GM12873 (cell line): ENCODE measurements at regions not wholly inside any gene's neighbourhood (a gene's known extent, or its start where the extent isn't known, plus 50 kb on each side); places are given as distances from the start of the nearest gene placed in this dataset.

Experiments used
- CTCF ChIP-seq: IDR thresholded peaks from 2 replicates; pipeline ENCODE4 v1.5.1; 2012; ENCODE audit warnings: low read depth, mild to moderate bottlenecking, moderate library complexity, low read length, control low read depth; ENCODE audit not compliant: insufficient read depth; ENCODE audit errors: missing control alignments

DNA sequence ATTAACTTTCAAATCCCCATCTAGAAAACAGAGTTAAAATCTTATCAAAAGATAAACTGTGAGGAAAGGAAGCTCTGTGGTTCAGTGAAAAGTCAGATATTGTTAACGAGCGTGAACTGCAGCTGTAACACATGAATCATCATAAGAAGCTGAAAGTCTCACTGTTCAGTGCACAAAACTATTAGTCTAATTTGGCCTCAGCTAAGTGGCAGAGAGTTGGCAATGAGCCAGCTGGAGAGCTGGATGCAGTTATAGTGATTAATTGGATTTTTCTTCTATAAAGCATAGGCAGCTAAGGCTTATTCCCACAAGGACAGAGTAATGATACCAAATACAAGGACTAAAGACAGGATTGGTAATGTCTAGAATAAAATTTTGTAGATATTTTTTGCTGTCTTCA, 101.1 kb upstream of the ABCB5 start:
- no peak for TF ChIP-seq CTCF

DNA sequence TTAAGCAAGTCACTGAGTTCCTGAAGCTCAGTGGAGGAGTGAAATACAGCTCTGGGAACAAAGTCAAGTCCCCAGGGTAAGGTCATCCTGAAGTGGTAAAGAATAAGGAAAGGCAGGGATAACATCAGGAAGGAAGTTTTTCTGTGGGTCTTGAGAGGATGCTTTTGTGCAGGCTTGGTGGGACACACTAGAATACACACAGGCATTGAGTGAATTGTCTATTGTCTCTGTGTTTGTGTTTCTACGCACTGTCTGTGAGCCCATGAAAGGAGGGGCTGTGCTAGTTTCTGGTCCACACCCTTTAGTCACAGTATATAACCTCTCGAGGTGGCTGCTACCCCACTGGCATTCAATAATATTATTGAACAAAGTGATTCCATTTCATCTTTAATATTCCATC, 95.8 kb upstream of the ABCB5 start:
- no peak for TF ChIP-seq CTCF

DNA sequence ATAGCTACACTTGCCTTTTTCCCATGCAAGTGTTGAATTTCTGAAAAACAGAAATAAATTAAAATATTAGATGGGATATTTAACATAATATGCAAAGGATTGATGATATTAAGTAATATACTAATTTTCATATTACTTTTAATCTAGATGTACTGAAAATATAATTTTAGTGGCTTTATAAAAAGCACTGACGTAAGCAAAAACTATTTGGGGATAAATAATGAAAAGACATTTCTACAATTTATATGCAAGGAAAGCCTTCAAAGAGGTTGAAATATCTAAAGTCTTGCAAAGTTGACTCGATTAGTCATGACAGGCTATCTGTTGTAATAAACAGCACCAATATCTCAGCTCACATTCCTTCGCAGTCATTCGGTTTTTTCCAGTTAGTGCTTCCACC, 94.9 kb upstream of the ABCB5 start:
- TF ChIP-seq CTCF, result no peak

- no peak for TF ChIP-seq CTCF
Measured at GRCh38 chr7:20521243-20521642, 94.2 kb upstream of the ABCB5 start.

DNA sequence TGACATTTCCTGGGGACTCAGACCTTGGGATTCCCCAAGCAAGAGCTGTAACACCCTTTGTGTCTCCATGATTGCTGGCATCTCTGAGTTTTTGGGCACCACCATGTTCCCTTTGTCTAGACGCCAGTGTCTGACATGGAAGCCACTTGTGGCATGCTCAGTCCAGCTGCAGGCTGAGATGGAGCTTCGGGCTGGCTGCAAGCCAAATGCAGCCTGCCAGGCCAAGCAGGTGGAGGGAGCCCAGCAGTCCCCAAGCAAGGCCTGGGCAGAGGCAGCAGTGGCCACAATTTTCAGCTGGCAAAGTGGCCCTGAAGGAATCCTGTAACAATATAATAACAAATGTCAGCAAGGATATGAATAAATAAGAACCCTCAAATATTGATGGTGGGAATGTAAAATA, 86.2 kb upstream of the ABCB5 start:
- TF ChIP-seq CTCF, result no peak

GRCh38 chr7:20532890-20533289, 82.6 kb upstream of the ABCB5 start:
- TF ChIP-seq CTCF, result no peak

DNA sequence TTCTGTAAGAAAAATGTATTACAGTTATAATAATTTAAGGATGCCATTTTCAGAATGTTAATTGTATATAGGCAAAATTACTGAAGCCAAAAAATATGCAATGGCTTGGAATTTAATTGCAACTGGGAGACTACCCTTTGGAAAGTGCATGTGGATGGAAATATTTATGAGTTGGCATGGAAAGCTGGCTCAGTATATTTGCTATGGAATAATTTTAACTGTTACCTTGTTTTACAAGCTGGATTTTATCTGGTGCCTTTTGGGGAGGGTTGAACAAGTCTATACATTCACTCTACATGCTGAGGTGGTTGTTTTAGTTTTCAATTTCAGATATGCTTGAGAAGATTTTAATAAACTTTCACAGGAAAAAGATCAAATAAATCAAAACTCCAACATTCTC, 80.9 kb upstream of the ABCB5 start:
- TF ChIP-seq CTCF, result no peak

DNA sequence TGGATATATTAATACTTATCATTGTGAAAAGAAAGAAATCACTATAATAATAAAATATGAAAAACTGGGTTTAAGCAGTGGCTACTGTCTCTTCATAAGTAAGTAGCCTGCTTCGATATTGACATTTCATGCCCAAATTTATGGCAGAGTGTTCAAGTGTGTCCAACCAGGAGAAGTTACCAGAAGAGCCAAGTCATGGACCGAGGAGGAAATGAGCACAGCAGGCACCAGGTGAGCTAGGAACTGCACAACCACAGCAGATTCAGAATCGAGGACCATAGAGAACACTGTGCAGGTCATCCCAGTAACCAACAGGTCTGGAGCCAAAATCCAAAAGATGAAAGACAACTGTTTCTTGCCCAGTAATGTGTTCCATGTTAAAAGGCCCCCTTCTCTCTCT, 79.9 kb upstream of the ABCB5 start:
- no peak for TF ChIP-seq CTCF
